T-helper 17 cell (primary cell): ENCODE measurements at regions not wholly inside any gene's neighbourhood (a gene's known extent, or its start where the extent isn't known, plus 50 kb on each side); places are given as distances from the start of the nearest gene placed in this dataset.
A peak's percentile ranks its signal among the peaks of the same experiment; 100 is the strongest.
"Not testable (repeated sequence)": the region's sequence is repeated elsewhere in the genome, so short reads cannot be mapped to it uniquely, and the experiment has no call there.

Source experiments
- ATAC-seq: fragments of 150-1000 bp; cut with Tn5 transposase; 2 replicates; pipeline ENCODE4 v1.10.0; 2021; ENCODE audit warnings: mild to moderate bottlenecking, moderate library complexity
- DNase-seq, 3 donors: peaks; one replicate each; pipeline versions ENCODE4 v3.0.0 to v3.0.0-alpha.2; 2020 to 2021
- H3K9me3 ChIP-seq: one replicate; pipeline ENCODE4 v1.7.0; 2013; ENCODE audit warnings: low read length, mild to moderate bottlenecking; ENCODE audit not compliant: control insufficient read depth, poor library complexity, severe bottlenecking
- H3K27ac Mint-ChIP-seq: one replicate; pipeline ENCODE4 v1.8.0; 2022; ENCODE audit warnings: mild to moderate bottlenecking, moderate library complexity, mixed read lengths
- H3K27me3 Mint-ChIP-seq: one replicate; pipeline ENCODE4 v1.8.0; 2022; ENCODE audit warnings: mixed read lengths
- H3K36me3 Mint-ChIP-seq: one replicate; pipeline ENCODE4 v1.8.0; 2022; ENCODE audit warnings: low read depth, mixed read lengths
- H3K4me1 Mint-ChIP-seq: one replicate; pipeline ENCODE4 v1.8.0; 2022; ENCODE audit warnings: mild to moderate bottlenecking, mixed read lengths
- H3K4me3 Mint-ChIP-seq: one replicate; pipeline ENCODE4 v1.8.0; 2022; ENCODE audit warnings: mild to moderate bottlenecking, moderate library complexity, mixed read lengths

DNA sequence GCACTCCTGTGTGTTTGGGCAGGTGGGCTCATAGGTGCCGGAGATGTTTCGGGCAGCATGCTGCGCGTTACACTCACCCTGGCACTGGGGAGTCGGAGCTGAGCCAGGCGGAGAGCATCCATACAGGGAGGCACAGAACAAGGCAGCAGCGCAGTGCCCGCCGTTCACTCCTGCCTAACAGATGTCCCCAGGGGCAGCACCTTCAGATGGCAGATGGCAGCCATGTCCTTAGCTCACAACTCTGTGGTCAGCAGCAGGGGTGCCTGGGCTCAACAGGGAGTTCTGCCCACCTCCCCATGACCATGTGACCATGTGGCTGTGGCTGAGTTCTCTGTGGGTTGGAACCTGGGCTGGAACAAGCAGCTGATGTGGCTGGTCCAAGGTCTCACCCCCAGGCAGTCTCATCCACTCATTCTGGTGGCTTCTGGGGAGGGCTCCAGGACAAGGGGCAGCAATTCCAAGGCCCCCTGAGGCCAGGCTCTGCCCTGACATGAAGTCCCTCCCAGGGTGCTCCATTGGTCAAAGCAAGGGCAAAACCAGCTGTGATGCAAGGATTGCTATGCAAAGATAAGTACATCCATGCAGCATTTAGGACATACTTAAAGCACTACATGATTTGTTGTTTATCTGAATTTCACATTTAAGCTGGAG lies 64.2 kb downstream of the MRPL36 start:
- H3K9me3 ChIP-seq: no peaks in the 10 kb centered on the region
- Mint-ChIP-seq H3K4me1 (no peaks in the 10 kb centered on the region), H3K36me3 (no peaks in the 10 kb centered on the region), H3K27ac (no peak overlapping the region), H3K4me3 (no peak overlapping the region), H3K27me3 (peaks cover 41% of the 10 kb centered on the region)
- no peak for DNase-seq
- no peak for ATAC-seq

DNA sequence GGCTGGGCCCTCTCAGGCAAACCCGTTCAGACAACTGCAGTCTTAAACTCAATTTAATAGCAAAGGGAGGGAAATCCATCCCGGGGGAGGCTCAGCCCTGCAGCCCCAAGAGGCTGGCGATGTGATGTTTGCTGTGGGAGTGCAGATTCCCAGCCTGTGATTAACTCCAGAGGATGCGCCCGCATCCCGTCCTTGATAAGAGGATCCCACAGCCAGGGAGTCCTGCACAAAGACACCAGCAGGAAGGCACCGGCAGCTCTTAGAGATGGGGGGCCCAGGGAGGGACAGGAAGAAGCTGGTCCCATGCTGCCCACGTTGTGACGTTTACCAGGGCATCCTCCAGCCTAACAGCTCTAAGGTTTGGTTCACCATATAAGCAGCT lies 64.7 kb downstream of the MRPL36 start:
- DNase-seq: no peak
- H3K9me3 ChIP-seq: no peaks in the 10 kb centered on the region
- Mint-ChIP-seq H3K4me1 (no peaks in the 10 kb centered on the region), H3K36me3 (no peaks in the 10 kb centered on the region), H3K27ac (no peak overlapping the region), H3K4me3 (no peak overlapping the region), H3K27me3 (peaks cover 41% of the 10 kb centered on the region)
- no peak for ATAC-seq

DNA sequence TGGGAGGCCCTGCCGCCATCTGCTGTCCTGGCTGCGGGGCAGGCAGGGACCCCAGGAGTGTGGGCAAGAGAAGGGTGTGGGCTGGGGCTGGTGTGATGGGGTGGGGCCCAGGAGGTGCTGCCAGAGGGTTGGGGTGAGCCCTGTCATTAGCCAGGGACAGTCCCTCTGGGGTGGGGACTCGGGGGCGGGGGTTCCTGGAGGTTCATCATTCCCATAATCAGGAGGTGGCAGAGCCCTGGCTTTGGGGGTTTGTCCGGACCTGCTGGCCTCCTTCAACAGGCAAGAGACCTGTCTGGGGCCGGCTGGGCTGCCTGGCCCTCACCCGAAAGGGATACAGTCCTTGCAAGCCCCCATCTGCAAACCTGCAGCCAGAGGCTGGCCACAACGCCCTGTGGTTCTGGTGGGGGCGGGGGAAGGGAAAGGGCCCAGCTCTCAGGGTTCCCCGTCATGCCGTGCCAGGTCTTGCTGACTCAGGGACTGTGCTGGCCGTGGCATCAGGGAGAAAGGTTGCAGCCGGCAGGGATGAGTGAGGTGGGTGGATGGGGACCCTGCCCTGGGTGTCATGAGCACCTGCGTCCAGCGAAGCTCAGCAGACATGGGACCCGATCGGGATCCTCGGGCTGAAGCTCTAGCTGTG lies 65.2 kb downstream of the MRPL36 start:
- peaks cover 39% of the 10 kb centered on the region for H3K27me3 Mint-ChIP-seq
- H3K9me3 ChIP-seq: no peaks in the 10 kb centered on the region
- no peak for DNase-seq
- H3K4me3 Mint-ChIP-seq: no peak overlapping the region
- no peaks in the 10 kb centered on the region for H3K36me3 Mint-ChIP-seq
- H3K4me1 Mint-ChIP-seq: no peaks in the 10 kb centered on the region
- no peak overlapping the region for H3K27ac Mint-ChIP-seq
- no peak for ATAC-seq

DNA sequence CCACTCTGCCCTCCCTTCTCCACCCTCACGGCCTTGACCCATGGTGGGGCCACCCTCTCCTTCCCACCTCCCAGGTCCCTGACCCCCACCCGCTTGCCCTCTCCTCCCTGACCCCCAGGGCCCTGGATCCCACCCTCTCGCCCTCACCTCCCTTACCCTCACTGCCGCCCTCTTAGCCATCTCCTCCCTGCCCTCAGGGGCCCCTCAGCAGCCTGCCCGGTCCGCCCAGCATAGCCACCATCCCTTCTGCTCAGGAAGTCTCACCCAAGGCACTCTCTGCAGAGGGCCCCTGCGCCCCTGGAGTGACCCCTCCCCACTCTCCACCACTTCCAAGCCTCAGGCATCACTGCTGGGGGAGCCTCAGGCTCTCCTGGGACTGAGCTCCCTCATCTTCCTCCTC lies 66.3 kb downstream of the MRPL36 start:
- ATAC-seq: no peak

DNA sequence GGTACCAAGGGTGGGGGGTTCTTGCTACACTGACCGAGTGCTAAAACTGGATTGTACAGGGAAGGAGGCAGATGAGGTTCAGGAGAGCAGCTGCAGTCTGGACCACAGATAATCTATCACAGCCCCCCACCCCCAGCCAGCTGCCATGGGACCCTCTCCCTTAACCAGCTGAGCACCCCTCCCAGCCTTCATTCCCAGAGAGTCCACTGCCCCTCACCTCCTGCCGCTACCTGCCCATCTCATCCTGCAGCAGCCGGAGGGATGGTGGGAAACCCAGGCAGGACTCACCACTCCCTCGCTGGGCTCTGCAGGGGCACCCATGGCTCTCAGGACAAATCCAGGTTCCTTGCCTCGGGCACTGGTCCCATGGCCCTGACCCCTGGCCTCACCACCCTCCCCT lies 66.7 kb downstream of the MRPL36 start:
- no peak for DNase-seq
- no peaks in the 10 kb centered on the region for H3K36me3 Mint-ChIP-seq

More for the DNA sequence above, 66.3 kb downstream of the MRPL36 start:
- no peak for DNase-seq
- H3K4me3 Mint-ChIP-seq: no peak overlapping the region
- peaks cover 29% of the 10 kb centered on the region for H3K27me3 Mint-ChIP-seq
- no peaks in the 10 kb centered on the region for H3K36me3 Mint-ChIP-seq
- no peak overlapping the region for H3K27ac Mint-ChIP-seq
- no peaks in the 10 kb centered on the region for H3K9me3 ChIP-seq
- H3K4me1 Mint-ChIP-seq: no peaks in the 10 kb centered on the region

DNA sequence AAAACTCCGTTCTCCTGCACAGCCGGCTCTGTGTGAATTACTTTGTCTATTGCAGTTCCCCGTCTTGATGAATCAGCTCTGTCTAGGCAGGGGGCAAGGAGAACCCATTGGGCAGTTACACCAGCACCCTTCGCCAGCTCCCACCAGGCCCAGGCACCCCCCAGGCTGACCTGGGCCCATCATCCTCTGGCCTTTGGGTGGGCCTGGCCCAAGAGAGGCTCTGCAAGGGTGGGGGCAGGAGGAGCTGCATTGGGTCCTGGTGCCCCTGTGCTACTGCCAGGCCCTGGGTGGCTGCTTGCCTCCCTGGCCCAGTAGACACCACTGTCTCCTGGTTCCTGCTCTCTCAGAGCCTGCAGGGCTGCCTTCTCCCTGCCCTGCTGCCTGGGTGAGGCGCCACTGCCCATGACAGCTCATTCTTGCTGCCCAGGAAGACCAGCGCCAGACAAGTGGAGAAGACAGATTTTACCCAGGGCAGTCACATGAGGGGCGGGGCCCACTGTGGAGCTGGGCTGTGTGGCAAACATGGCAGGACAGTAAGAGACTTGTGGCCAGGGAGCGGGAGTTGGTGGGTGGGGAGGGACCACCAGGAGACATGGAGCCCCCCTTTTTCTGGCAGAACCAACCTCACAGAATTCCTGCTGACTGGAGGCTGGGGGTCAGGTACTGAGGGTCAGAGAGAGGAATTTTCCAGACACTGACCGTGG lies 67.2 kb downstream of the MRPL36 start:
- Mint-ChIP-seq H3K4me3 (no peak overlapping the region), H3K36me3 (no peaks in the 10 kb centered on the region), H3K4me1 (no peaks in the 10 kb centered on the region), H3K27ac (no peak overlapping the region), H3K27me3 (peaks cover 24% of the 10 kb centered on the region)
- no peaks in the 10 kb centered on the region for H3K9me3 ChIP-seq
- ATAC-seq (no peak), DNase-seq (no peak)

More for the DNA sequence above, 66.7 kb downstream of the MRPL36 start:
- Mint-ChIP-seq H3K27me3 (peaks cover 25% of the 10 kb centered on the region), H3K4me3 (no peak overlapping the region), H3K4me1 (no peaks in the 10 kb centered on the region), H3K27ac (no peak overlapping the region)
- no peaks in the 10 kb centered on the region for H3K9me3 ChIP-seq
- no peak for ATAC-seq

DNA sequence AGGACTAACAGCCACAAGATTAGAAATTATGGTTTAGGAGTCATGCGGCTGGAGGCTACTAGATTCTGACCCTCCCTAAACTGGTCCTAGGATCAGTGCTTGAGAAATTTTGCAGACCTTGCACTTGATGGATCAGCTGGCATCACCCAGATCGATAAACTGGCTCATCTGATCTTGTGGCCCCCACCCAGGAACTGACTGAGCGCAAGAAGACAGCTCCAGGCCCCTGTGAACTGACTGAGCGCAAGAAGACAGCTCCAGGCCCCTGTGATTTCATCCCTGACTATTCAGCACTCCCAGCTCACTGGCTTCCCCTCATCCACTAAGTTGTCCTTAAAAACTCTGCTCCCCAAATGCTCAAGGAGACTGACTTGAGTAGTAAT lies 67.8 kb downstream of the MRPL36 start:
- not testable (repeated sequence) for H3K4me3 Mint-ChIP-seq, H3K9me3 ChIP-seq, H3K4me1 Mint-ChIP-seq, H3K27ac Mint-ChIP-seq, ATAC-seq, H3K36me3 Mint-ChIP-seq, DNase-seq
- H3K27me3 Mint-ChIP-seq: peaks cover 22% of the 10 kb centered on the region

DNA sequence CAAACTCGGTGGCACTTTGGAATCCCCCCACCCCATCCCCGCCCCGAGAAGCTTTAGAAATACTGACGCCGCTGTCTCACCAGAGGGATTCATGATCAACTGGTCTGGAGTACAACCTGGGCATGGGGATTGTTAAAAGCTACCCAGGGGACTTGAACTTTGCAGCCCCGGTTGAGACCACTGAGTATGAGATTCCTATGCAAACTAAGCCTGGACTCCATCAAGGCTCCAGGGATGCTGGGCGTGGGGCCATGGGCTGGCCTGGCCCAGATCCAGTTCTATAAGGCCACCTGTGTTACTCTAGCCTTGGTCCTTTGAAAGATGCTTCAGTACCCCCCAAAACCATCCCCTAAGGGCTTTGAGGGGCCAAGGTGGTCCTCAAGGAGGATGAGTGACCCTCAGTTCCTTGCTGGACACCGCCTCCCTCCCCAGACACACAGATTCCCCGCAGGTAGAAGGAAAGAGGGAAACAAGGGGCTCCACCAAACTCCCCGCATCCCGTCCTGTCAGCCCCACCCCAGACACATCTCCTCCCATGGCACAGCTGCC lies 68.5 kb downstream of the MRPL36 start:
- DNase-seq (no peak), ATAC-seq (no peak)
- Mint-ChIP-seq H3K4me1 (no peaks in the 10 kb centered on the region), H3K4me3 (peak overlapping the region; percentile 19), H3K36me3 (no peaks in the 10 kb centered on the region), H3K27me3 (peaks cover 20% of the 10 kb centered on the region), H3K27ac (no peak overlapping the region)
- H3K9me3 ChIP-seq: no peaks in the 10 kb centered on the region

DNA sequence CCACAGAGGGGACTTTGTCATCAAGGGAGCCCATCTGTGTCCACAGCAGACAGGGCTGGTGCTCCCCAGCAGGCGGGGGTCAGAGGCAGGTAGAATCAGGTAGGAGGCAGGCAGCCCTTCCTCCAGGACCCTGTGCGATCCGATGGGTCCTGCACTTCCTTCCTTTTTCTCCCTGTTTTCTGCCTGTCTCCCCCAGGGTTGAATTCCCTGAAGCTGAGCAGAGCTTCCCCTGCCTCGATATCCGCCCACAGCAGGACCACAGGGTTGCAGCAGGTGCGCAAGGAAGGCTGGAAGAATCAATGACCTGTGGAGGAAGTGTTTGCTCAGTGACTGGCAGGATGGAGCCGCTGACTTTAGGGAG lies 69.2 kb downstream of the MRPL36 start:
- Mint-ChIP-seq H3K4me3 (no peak overlapping the region), H3K27ac (no peak overlapping the region), H3K4me1 (no peaks in the 10 kb centered on the region), H3K36me3 (no peaks in the 10 kb centered on the region), H3K27me3 (peaks cover 25% of the 10 kb centered on the region)
- ATAC-seq (no peak), DNase-seq (no peak)
- no peaks in the 10 kb centered on the region for H3K9me3 ChIP-seq

DNA sequence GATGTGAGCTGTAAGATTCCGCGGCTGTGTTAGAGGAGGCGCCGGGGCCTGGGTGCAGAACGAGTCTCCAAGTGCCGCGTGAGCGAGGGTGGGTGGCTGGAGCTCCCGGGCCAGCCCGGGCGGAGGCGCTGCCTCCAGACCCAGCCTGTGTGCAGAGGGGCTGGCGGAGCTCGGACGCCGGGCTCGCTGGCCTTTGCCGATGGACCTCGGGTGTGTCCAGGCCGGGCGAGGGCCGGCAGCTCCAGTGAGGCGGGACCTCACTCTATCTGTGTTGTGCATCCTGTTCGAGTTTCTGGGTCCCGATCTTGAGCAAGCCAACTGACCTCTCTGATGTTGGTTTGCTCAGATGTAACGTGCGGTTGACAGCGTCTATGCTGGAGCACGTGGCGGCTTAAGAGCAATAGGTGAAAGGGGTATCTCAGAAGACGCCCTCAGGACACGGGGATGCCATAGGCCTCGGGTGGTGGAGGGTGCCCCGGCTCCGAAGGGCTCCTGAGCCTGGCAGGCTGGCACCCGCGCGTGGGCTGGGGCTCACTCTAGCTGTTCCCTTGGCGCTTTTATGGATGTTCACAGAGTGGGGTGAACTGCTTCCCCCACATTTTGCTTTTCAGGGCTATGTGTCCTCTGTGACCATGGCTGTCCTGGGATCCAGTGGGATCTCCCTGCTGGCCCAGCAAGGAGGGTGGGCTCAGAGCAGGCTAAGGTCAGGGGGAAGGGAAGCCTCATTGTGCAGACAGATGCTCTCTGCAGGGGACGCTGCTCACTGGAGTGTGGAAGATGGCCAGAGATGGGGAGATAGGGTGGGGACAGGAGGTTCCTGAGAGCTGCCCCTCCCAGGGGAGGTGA lies 69.8 kb downstream of the MRPL36 start:
- H3K36me3 Mint-ChIP-seq: no peaks in the 10 kb centered on the region
- H3K4me1 Mint-ChIP-seq: no peaks in the 10 kb centered on the region
- no peaks in the 10 kb centered on the region for H3K9me3 ChIP-seq
- H3K27me3 Mint-ChIP-seq: peaks cover 25% of the 10 kb centered on the region
- no peak overlapping the region for H3K27ac Mint-ChIP-seq
- DNase-seq (no peak), ATAC-seq (no peak)
- H3K4me3 Mint-ChIP-seq: no peak overlapping the region

DNA sequence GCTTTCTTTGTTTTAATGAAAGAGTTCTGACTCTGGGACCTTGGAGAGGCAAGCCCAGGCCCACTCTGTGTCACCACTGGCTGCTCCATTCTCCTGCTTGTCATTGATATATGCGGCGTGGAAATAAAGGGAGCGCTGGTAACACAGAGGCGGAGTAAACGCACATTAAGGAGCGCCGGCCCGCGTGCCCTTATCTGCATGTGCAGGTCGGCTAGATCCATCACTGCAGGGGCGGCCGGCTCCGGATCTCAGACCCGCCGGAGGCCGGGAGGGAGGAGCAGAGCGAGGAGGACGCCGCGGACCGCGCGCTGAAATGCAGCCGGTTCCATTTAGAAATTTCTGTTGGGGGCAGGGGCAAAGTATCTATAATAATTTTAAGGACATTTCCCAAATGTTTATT lies 70.8 kb downstream of the MRPL36 start:
- peaks cover 25% of the 10 kb centered on the region for H3K27me3 Mint-ChIP-seq
- H3K36me3 Mint-ChIP-seq: no peaks in the 10 kb centered on the region
- no peak overlapping the region for H3K4me3 Mint-ChIP-seq
- ATAC-seq: no peak
- no peak for DNase-seq
- no peaks in the 10 kb centered on the region for H3K9me3 ChIP-seq
- no peaks in the 10 kb centered on the region for H3K4me1 Mint-ChIP-seq
- no peak overlapping the region for H3K27ac Mint-ChIP-seq

DNA sequence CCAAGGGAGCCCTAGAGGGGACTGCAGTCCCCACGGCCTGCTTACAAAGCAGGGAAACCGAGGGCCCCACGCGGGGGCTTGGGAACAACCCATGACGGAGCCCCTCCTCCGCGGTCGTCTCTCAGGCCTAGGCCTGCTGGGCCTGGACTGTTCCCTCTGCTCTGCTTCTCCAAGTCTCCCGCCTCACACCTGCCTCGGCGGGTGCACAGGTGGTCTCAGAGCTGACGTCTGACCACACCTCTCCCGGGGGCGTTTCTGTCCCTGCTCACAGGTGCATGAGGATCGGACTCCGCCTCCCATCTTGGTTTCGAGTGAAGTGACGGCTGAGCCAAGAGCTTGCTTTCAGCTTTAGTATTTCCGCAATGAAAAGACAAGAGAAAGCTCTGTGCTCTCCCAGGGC lies 72.1 kb downstream of the MRPL36 start:
- H3K9me3 ChIP-seq: no peaks in the 10 kb centered on the region
- Mint-ChIP-seq H3K4me1 (no peaks in the 10 kb centered on the region), H3K36me3 (peaks cover 2% of the 10 kb centered on the region), H3K4me3 (no peak overlapping the region), H3K27ac (no peak overlapping the region), H3K27me3 (peaks cover 25% of the 10 kb centered on the region)
- ATAC-seq (no peak), DNase-seq (no peak)

DNA sequence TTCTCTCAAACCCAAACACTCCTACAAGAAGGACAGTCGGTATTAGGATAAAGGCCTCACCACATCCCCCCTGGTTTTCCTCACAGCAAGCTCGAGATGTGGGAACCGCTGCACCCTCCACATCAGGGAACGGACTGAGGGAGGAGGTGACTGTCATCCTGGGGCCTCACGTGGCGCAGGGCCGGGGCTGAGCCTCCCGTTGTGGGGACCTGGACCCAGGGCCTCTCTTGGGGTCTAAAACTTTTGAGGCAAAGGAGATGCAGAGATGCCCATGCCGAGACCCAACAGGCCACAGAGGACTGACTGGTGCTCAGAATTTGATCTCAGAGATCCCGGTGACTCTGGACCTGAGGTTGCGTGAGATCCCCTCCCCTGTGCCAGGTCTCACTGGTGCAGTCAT lies 72.7 kb downstream of the MRPL36 start:
- Mint-ChIP-seq H3K27me3 (peaks cover 21% of the 10 kb centered on the region), H3K4me1 (no peaks in the 10 kb centered on the region), H3K27ac (no peak overlapping the region), H3K4me3 (no peak overlapping the region), H3K36me3 (peaks cover 2% of the 10 kb centered on the region)
- ATAC-seq (no peak), DNase-seq (no peak)
- no peaks in the 10 kb centered on the region for H3K9me3 ChIP-seq
